GM19025 (cell line): ENCODE measurements at regions not wholly inside any gene's neighbourhood (a gene's known extent, or its start where the extent isn't known, plus 50 kb on each side); places are given as distances from the start of the nearest gene placed in this dataset.

Experiments
- ATAC-seq: cut with Tn5 transposase; IDR thresholded peaks from one replicate; pipeline ENCODE4 v1.9.1; 2021; ENCODE audit warnings: mild to moderate bottlenecking, low read depth, moderate library complexity; ENCODE audit not compliant: unreplicated experiment

GRCh38 chr11:19352072-19352770 is 111.5 kb upstream of the E2F8 start:
- ATAC-seq: no peak

- no peak for ATAC-seq
Observed at GRCh38 chr11:19351426-19351825, 110.7 kb upstream of the E2F8 start.

- no peak for ATAC-seq
Observed at GRCh38 chr11:19350160-19350559, 109.4 kb upstream of the E2F8 start.

GRCh38 chr11:19349340-19350025 is 108.7 kb upstream of the E2F8 start:
- ATAC-seq: no peak

- ATAC-seq: no peak
Observed at GRCh38 chr11:19347911-19348310, 107.2 kb upstream of the E2F8 start.

- no peak for ATAC-seq
Observed at GRCh38 chr11:19345848-19346681, 105.3 kb upstream of the E2F8 start.

GRCh38 chr11:19345519-19345847 is 104.7 kb upstream of the E2F8 start:
- no peak for ATAC-seq

GRCh38 chr11:19344661-19345518 is 104.1 kb upstream of the E2F8 start:
- no peak for ATAC-seq

GRCh38 chr11:19342036-19342435 is 101.3 kb upstream of the E2F8 start:
- no peak for ATAC-seq

GRCh38 chr11:19338375-19338774 is 97.6 kb upstream of the E2F8 start:
- ATAC-seq: no peak

- no peak for ATAC-seq
Observed at GRCh38 chr11:19337779-19338178, 97.0 kb upstream of the E2F8 start.

GRCh38 chr11:19336331-19336730 is 95.6 kb upstream of the E2F8 start:
- ATAC-seq: no peak

GRCh38 chr11:19332476-19332875 is 91.7 kb upstream of the E2F8 start:
- peak; percentile 93 for ATAC-seq

GRCh38 chr11:19330416-19330815 is 89.7 kb upstream of the E2F8 start:
- ATAC-seq: no peak

- no peak for ATAC-seq
Observed at GRCh38 chr11:19329970-19330369, 89.2 kb upstream of the E2F8 start.

GRCh38 chr11:19328586-19329311 is 88.0 kb upstream of the E2F8 start:
- no peak for ATAC-seq

- no peak for ATAC-seq
Observed at GRCh38 chr11:19327280-19327679, 86.5 kb upstream of the E2F8 start.

- ATAC-seq: no peak
Observed at GRCh38 chr11:19326499-19326898, 85.8 kb upstream of the E2F8 start.

GRCh38 chr11:19323502-19323901 is 82.8 kb upstream of the E2F8 start:
- ATAC-seq: no peak

- ATAC-seq: no peak
Observed at GRCh38 chr11:19321351-19321750, 80.6 kb upstream of the E2F8 start.
